HEK293T (cell line): ENCODE measurements at regions not wholly inside any gene's neighbourhood (a gene's known extent, or its start where the extent isn't known, plus 50 kb on each side); places are given as distances from the start of the nearest gene placed in this dataset.

Experiments
- ARNT ChIP-seq: fragments of 450-650 bp; IDR thresholded peaks from 2 replicates; pipeline ENCODE4 v1.6.1; 2017; ENCODE audit warnings: mild to moderate bottlenecking
- BHLHE40 ChIP-seq: fragments of 450-650 bp; IDR thresholded peaks from 2 replicates; pipeline ENCODE4 v1.6.1; 2016; ENCODE audit warnings: mild to moderate bottlenecking, moderate library complexity, borderline replicate concordance
- ELF4 ChIP-seq: fragments of 450-650 bp; IDR thresholded peaks from 2 replicates; pipeline ENCODE4 v1.6.1; 2017; ENCODE audit warnings: antibody characterized with exemption
- FOXA1 ChIP-seq: fragments of 450-650 bp; IDR thresholded peaks from 2 replicates; pipeline ENCODE4 v1.6.1; 2016; ENCODE audit warnings: mild to moderate bottlenecking
- FOXK2 ChIP-seq: fragments of 450-650 bp; IDR thresholded peaks from 2 replicates; pipeline ENCODE4 v1.6.1; 2016; ENCODE audit warnings: mild to moderate bottlenecking
- FOXM1 ChIP-seq: fragments of 450-650 bp; IDR thresholded peaks from 2 replicates; pipeline ENCODE4 v1.6.1; 2017; ENCODE audit warnings: mild to moderate bottlenecking, borderline replicate concordance
- L3MBTL2 ChIP-seq: fragments of 450-650 bp; conservative IDR thresholded peaks from 2 replicates; pipeline ENCODE4 v1.6.1; 2016; ENCODE audit warnings: mild to moderate bottlenecking
- NFRKB ChIP-seq: fragments of 450-650 bp; IDR thresholded peaks from 2 replicates; pipeline ENCODE4 v1.6.1; 2016; ENCODE audit warnings: mild to moderate bottlenecking, moderate library complexity
- SP1 ChIP-seq: fragments of 450-650 bp; IDR thresholded peaks from 2 replicates; pipeline ENCODE4 v1.6.1; 2017
- TARDBP ChIP-seq: fragments of 450-650 bp; IDR thresholded peaks from 2 replicates; pipeline ENCODE4 v1.6.1; 2016
- ZNF384 ChIP-seq: fragments of 450-650 bp; IDR thresholded peaks from 2 replicates; pipeline ENCODE4 v1.6.1; 2016

DNA sequence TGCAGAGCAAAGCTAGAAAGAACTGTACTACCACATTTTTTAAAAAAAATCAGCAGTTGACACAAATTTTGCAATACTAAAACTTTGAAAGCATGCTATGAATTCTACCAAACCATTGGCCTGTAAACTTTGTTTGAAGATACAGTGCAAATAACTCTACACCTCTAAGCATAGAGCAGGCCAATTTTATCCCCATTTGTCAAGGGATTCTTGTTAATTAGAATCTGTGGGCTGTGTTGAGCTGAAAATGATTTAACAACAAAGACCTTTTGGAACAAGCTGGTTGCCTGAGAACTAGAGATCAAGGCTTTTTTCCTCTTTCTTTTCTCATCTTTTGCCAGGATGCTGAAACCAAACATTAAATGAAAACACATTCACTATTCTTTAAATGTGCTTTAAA lies 886.0 kb upstream of the CDH2 start:
- TF ChIP-seq FOXK2 (no peak), SP1 (no peak), ARNT (no peak), FOXA1 (no peak), BHLHE40 (no peak), TARDBP (no peak), ZNF384 (no peak), NFRKB (no peak), L3MBTL2 (no peak), ELF4 (no peak), FOXM1 (no peak)
